C4-2B (cell line): ENCODE measurements at regions not wholly inside any gene's neighbourhood (a gene's known extent, or its start where the extent isn't known, plus 50 kb on each side); places are given as distances from the start of the nearest gene placed in this dataset.

Experiments
- CTCF ChIP-seq: fragments of 450-650 bp; conservative IDR thresholded peaks from 2 replicates; pipeline ENCODE4 v1.5.1; 2017; ENCODE audit warnings: mild to moderate bottlenecking
- ZFX ChIP-seq: fragments of 450-650 bp; IDR thresholded peaks from 2 replicates; pipeline ENCODE4 v1.6.1; 2017

GRCh38 chr1:106173101-106173500 lies 883.4 kb upstream of the PRMT6 start:
- TF ChIP-seq CTCF (no peak), ZFX (no peak)
